Lung (tissue), 11 donors: ENCODE measurements at regions not wholly inside any gene's neighbourhood (a gene's known extent, or its start where the extent isn't known, plus 50 kb on each side); places are given as distances from the start of the nearest gene placed in this dataset.

Experiments
- ATAC-seq: fragments of 200-7000 bp; cut with Tn5 transposase; one replicate; pipeline ENCODE4 v1.9.1; 2020; ENCODE audit warnings: moderate number of reproducible peaks; ENCODE audit not compliant: insufficient read depth, low FRiP score
- DNase-seq, 3 donors: peaks; one replicate each; pipeline ENCODE4 v3.0.0-alpha.2; 2013 to 2017
- H3K27ac ChIP-seq, 2 donors: one replicate each; pipeline ENCODE4 v1.5.1; 2013; ENCODE audit warnings: mild to moderate bottlenecking in 2 of 2, moderate library complexity in 2 of 2, control low read depth in 1 of 2, inconsistent platforms in 1 of 2, low read depth in 1 of 2, low read length in 1 of 2
- H3K27me3 ChIP-seq, 3 donors: one replicate each; pipeline ENCODE4 v1.5.1; 2013; ENCODE audit warnings: low read length in 2 of 3; ENCODE audit not compliant: control insufficient read depth in 3 of 3, insufficient read depth in 3 of 3
- H3K36me3 ChIP-seq, 4 donors: one replicate each; pipeline ENCODE4 v1.5.1; 2013; ENCODE audit warnings: low read length in 4 of 4, mild to moderate bottlenecking in 1 of 4, moderate library complexity in 1 of 4; ENCODE audit not compliant: control insufficient read depth in 4 of 4, insufficient read depth in 4 of 4
- H3K4me1 ChIP-seq, 5 donors: one replicate each; pipeline ENCODE4 v1.5.1; 2013; ENCODE audit warnings: low read length in 5 of 5, mild to moderate bottlenecking in 2 of 5, moderate library complexity in 1 of 5; ENCODE audit not compliant: control insufficient read depth in 5 of 5, insufficient read depth in 5 of 5
- H3K4me3 ChIP-seq: one replicate; pipeline ENCODE4 v1.5.1; 2013; ENCODE audit warnings: mild to moderate bottlenecking, control low read depth, moderate library complexity
- H3K9ac ChIP-seq, 2 donors: one replicate each; pipeline ENCODE4 v1.5.1; 2013; ENCODE audit warnings: low read length in 2 of 2, control low read depth in 1 of 2; ENCODE audit not compliant: insufficient read depth in 1 of 2
- H3K9me3 ChIP-seq, 4 donors: one replicate each; pipeline ENCODE4 v1.5.1; 2013; ENCODE audit warnings: low read length in 3 of 4, mild to moderate bottlenecking in 1 of 4, moderate library complexity in 1 of 4; ENCODE audit not compliant: control insufficient read depth in 4 of 4, insufficient read depth in 3 of 4
- WGBS, 2 donors: extraction: QIAGEN DNeasy Blood & Tissue Kit; methylation state at CpG; one replicate each; pipeline ENCODE4 v1.1.7; 2013; 5-methylcytosine and 5-hydroxymethylcytosine counted together
- TF ChIP-seq, protein P1 (sequence below): IDR thresholded peaks from 2 replicates; pipeline ENCODE4 v1.5.1; 2012; ENCODE audit warnings: mild to moderate bottlenecking; ENCODE audit errors: control extremely low read depth, extremely low read depth
- donor health status: control.
- donor health status: control.
- donor health status: Bipolar disorder and iron deficiency.
- donor health status: healthy.
- donor health status: DM: yes; HTN: yes; CAD: no.

DNA sequence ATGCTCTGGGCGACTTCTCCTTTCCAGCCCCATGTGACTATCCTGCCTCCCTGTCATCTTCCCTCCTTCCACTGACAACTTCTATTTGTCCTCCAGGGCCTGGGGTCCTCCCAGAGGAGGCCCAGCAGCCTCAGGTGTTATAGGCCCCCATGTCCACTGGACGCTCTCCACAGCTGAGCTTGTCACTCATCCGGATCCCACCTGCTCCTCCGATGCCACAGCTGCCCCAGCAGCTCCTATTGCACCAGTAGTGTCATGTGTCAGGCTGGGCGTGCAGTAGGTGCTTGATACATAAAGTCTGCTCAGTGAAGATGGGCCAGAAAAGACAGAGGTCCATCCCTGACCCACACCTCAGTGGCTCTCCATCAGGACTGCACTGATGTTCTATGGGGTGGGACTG, 305.7 kb upstream of the MYT1L start:
- DNase-seq (no peak), ATAC-seq (no peak)
- 88% methylated on average over 5 of the region's 5 CpGs for WGBS, 2 donors
- no peak overlapping the region for H3K27ac ChIP-seq
- no peaks in the 10 kb centered on the region for H3K36me3 ChIP-seq
- peaks cover 0 to 6% (median 0%) of the 10 kb centered on the region in 5 donors for H3K4me1 ChIP-seq
- no peak overlapping the region for H3K4me3 ChIP-seq
- H3K9ac ChIP-seq = no peak overlapping the region
- TF ChIP-seq, protein P1, sequence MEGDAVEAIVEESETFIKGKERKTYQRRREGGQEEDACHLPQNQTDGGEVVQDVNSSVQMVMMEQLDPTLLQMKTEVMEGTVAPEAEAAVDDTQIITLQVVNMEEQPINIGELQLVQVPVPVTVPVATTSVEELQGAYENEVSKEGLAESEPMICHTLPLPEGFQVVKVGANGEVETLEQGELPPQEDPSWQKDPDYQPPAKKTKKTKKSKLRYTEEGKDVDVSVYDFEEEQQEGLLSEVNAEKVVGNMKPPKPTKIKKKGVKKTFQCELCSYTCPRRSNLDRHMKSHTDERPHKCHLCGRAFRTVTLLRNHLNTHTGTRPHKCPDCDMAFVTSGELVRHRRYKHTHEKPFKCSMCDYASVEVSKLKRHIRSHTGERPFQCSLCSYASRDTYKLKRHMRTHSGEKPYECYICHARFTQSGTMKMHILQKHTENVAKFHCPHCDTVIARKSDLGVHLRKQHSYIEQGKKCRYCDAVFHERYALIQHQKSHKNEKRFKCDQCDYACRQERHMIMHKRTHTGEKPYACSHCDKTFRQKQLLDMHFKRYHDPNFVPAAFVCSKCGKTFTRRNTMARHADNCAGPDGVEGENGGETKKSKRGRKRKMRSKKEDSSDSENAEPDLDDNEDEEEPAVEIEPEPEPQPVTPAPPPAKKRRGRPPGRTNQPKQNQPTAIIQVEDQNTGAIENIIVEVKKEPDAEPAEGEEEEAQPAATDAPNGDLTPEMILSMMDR = no peak
- H3K9me3 ChIP-seq = peaks cover 0 to 5% (median 0%) of the 10 kb centered on the region in 4 donors
- peaks cover 0 to 3% (median 2%) of the 10 kb centered on the region in 3 donors for H3K27me3 ChIP-seq

DNA sequence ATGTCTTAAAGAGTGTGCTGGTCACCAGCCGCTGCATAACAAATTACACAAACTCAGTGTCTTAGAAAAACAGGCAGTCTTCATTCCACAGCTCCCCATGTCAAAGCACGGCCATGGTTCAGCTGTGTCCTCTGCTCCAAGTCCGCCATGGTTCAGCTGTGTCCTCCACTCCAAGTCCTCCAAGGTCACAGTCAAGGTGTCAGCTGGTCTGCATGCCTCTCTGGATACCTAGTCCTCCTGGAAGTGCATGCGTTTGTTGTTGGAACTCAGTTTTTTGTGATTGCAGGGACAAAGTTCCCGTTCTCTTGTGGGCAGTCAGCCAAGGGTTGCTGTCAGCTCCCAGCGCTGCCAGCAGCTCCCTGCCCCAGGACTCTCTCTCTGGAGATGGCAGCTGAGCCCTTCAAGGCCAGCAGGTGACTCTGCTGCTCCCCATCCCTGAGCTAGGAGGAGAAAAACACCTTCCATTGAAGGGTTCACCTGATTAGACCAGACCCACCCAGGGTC, 304.0 kb upstream of the MYT1L start:
- peaks cover 0 to 5% (median 0%) of the 10 kb centered on the region in 4 donors for H3K9me3 ChIP-seq
- DNase-seq (no peak), ATAC-seq (no peak)
- H3K36me3 ChIP-seq = no peaks in the 10 kb centered on the region
- peaks cover 0 to 3% (median 2%) of the 10 kb centered on the region in 3 donors for H3K27me3 ChIP-seq
- no peak overlapping the region for H3K27ac ChIP-seq
- 82 to 89% methylated on average over 6 of the region's 6 CpGs for WGBS, 2 donors
- H3K4me3 ChIP-seq = no peak overlapping the region
- H3K9ac ChIP-seq = no peak overlapping the region
- TF ChIP-seq, protein P1 = no peak
- peaks cover 0 to 6% (median 0%) of the 10 kb centered on the region in 5 donors for H3K4me1 ChIP-seq

DNA sequence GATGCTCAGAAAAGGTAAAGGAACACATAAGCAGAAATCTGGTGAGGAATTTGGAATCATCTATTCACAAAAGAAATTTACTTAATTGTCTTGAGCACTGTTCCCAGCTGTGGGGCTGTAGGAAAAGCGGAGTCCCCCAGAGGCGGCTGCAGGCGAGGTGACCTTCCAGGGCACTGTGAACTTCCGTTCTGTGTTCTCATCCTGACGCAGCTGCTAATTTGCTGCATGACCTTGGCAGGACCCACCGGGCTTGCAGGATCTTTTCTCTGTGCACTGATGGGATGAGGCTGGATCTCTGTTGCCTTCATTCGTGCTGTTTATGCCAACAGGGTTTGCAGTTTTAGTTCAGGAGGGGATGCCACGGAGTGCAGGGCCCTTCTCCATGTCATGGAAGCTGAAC, 301.9 kb upstream of the MYT1L start:
- Histone ChIP-seq H3K4me3 (no peak overlapping the region), H3K9me3 (peaks cover 0 to 5% (median 0%) of the 10 kb centered on the region in 4 donors), H3K27ac (no peak overlapping the region), H3K9ac (no peak overlapping the region), H3K27me3 (peaks cover 0 to 3% (median 0%) of the 10 kb centered on the region in 3 donors), H3K4me1 (peaks cover 0 to 6% (median 0%) of the 10 kb centered on the region in 5 donors), H3K36me3 (no peaks in the 10 kb centered on the region)
- DNase-seq (peak; percentile 24 to 49 (median 27)), ATAC-seq (no peak)
- WGBS, 2 donors = 59 to 70% methylated on average over 8 of the region's 8 CpGs
- TF ChIP-seq, protein P1 = no peak

DNA sequence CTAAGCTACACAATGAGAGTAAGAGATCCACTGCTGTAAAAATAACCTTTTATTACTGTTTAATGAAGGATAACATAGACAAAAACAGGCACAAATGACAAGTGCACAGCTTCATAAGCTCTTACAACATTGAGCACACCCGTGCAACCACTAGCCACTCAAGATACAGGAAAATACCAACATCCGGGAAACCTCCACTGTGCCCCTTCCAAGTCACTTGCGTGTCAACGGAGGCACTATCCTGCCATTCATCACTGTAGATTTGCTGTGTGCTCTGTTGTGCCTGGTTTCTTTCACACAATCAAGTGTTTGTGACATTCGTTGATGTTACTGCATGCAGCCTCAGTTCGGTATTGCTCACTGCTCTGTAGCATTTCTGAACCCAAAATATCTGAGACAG, 292.9 kb upstream of the MYT1L start:
- WGBS, 2 donors = 82 to 87% methylated on average over 6 of the region's 6 CpGs

More for the DNA sequence above, 292.9 kb upstream of the MYT1L start:
- Histone ChIP-seq H3K9ac (no peak overlapping the region), H3K27me3 (peaks cover 0 to 3% (median 2%) of the 10 kb centered on the region in 3 donors), H3K4me1 (peaks cover 0 to 1% (median 0%) of the 10 kb centered on the region in 5 donors), H3K27ac (no peak overlapping the region), H3K9me3 (peaks cover 0 to 9% (median 0%) of the 10 kb centered on the region in 4 donors), H3K4me3 (no peak overlapping the region), H3K36me3 (no peaks in the 10 kb centered on the region)
- ATAC-seq (no peak), DNase-seq (no peak)
- TF ChIP-seq, protein P1 = no peak
